ENCODE measurements at regions not wholly inside any gene's neighbourhood (a gene's known extent, or its start where the extent isn't known, plus 50 kb on each side); places are given as distances from the start of the nearest gene placed in this dataset.

GRCh38 chr17:53166731-53167130, 656.0 kb upstream of the KIF2B start:
- DNase-seq (ENCODE audit: low read depth), result no peak

GRCh38 chr17:53150101-53150698, 672.5 kb upstream of the KIF2B start:
- no peak for DNase-seq (ENCODE audit: low read depth)

- no peak for DNase-seq (ENCODE audit: low read depth)
Observed at GRCh38 chr17:53149316-53149715, 673.4 kb upstream of the KIF2B start.

- DNase-seq (ENCODE audit: low read depth), result no peak
Observed at GRCh38 chr17:53148058-53148457, 674.7 kb upstream of the KIF2B start.

- DNase-seq (ENCODE audit: low read depth), result no peak
Observed at GRCh38 chr17:53142890-53143289, 679.8 kb upstream of the KIF2B start.

- no peak for DNase-seq (ENCODE audit: low read depth)
Observed at GRCh38 chr17:53141731-53142130, 681.0 kb upstream of the KIF2B start.

- DNase-seq (ENCODE audit: low read depth), result no peak
Observed at GRCh38 chr17:53141280-53141679, 681.4 kb upstream of the KIF2B start.

GRCh38 chr17:53137869-53138268, 684.9 kb upstream of the KIF2B start:
- no peak for DNase-seq (ENCODE audit: low read depth)

GRCh38 chr17:53135969-53136368, 686.8 kb upstream of the KIF2B start:
- DNase-seq (ENCODE audit: low read depth), result no peak

GRCh38 chr17:53134548-53134947, 688.2 kb upstream of the KIF2B start:
- DNase-seq (ENCODE audit: low read depth), result no peak

- no peak for DNase-seq (ENCODE audit: low read depth)
Observed at GRCh38 chr17:53133876-53134275, 688.9 kb upstream of the KIF2B start.

- DNase-seq (ENCODE audit: low read depth), result no peak
Observed at GRCh38 chr17:53129863-53130262, 692.9 kb upstream of the KIF2B start.

GRCh38 chr17:53127331-53127730, 695.4 kb upstream of the KIF2B start:
- no peak for DNase-seq (ENCODE audit: low read depth)

GRCh38 chr17:53122966-53123365, 699.8 kb upstream of the KIF2B start:
- no peak for DNase-seq (ENCODE audit: low read depth)

- no peak for DNase-seq (ENCODE audit: low read depth)
Observed at GRCh38 chr17:53119773-53120172, 703.0 kb upstream of the KIF2B start.

- DNase-seq (ENCODE audit: low read depth), result no peak
Observed at GRCh38 chr17:53118948-53119347, 703.8 kb upstream of the KIF2B start.

GRCh38 chr17:53106886-53107285, 715.8 kb upstream of the KIF2B start:
- DNase-seq (ENCODE audit: low read depth), result no peak

GRCh38 chr17:53101706-53102105, 721.0 kb upstream of the KIF2B start:
- DNase-seq (ENCODE audit: low read depth), result no peak

GRCh38 chr17:53100126-53100525, 722.6 kb upstream of the KIF2B start:
- no peak for DNase-seq (ENCODE audit: low read depth)

GRCh38 chr17:53093391-53093790, 729.3 kb upstream of the KIF2B start:
- no peak for DNase-seq (ENCODE audit: low read depth)

- no peak for DNase-seq (ENCODE audit: low read depth)
Observed at GRCh38 chr17:53092072-53092471, 730.7 kb upstream of the KIF2B start.

GRCh38 chr17:53090770-53091169, 732.0 kb upstream of the KIF2B start:
- no peak for DNase-seq (ENCODE audit: low read depth)

GRCh38 chr17:53088481-53088880, 734.2 kb upstream of the KIF2B start:
- no peak for DNase-seq (ENCODE audit: low read depth)

GRCh38 chr17:53061446-53061845, 761.3 kb upstream of the KIF2B start:
- no peak for DNase-seq (ENCODE audit: low read depth)

GRCh38 chr17:53058031-53058430, 764.7 kb upstream of the KIF2B start:
- DNase-seq (ENCODE audit: low read depth), result no peak

Measured in fibroblast of gingiva (primary cell).